NCI-H460 (cell line): ENCODE measurements at regions not wholly inside any gene's neighbourhood (a gene's known extent, or its start where the extent isn't known, plus 50 kb on each side); places are given as distances from the start of the nearest gene placed in this dataset.

Source experiments
- DNase-seq: peaks from one replicate; pipeline ENCODE4 v3.0.0-alpha.2; 2016; ENCODE audit warnings: low read depth; ENCODE audit errors: extremely low read depth

DNA sequence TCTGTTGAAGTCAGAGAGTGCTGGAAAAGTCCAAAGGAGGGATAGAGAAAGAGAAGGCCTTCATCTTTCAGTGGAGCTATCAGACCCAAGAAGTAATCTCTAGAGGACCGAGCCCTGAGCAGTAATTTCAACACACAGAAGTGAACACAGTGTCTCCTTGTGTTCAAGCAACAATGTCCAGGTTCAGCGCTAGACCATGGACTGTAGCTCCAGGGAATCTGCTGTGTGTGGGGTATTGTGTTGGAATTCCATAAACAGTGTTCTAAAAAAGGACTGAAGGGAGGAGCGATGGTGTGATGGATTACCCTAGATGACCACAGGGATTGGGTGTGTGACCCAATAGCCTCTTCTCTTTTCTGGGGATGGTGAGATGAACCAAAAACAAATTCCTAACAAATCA is 165.9 kb downstream of the BLID start:
- DNase-seq = no peak

- no peak for DNase-seq
These were observed 169.5 kb downstream of the BLID start for GRCh38 chr11:121946514-121946913.

GRCh38 chr11:121944556-121945230 is 171.3 kb downstream of the BLID start:
- no peak for DNase-seq

- no peak for DNase-seq
These were observed 177.9 kb downstream of the BLID start for GRCh38 chr11:121938076-121938475.

DNA sequence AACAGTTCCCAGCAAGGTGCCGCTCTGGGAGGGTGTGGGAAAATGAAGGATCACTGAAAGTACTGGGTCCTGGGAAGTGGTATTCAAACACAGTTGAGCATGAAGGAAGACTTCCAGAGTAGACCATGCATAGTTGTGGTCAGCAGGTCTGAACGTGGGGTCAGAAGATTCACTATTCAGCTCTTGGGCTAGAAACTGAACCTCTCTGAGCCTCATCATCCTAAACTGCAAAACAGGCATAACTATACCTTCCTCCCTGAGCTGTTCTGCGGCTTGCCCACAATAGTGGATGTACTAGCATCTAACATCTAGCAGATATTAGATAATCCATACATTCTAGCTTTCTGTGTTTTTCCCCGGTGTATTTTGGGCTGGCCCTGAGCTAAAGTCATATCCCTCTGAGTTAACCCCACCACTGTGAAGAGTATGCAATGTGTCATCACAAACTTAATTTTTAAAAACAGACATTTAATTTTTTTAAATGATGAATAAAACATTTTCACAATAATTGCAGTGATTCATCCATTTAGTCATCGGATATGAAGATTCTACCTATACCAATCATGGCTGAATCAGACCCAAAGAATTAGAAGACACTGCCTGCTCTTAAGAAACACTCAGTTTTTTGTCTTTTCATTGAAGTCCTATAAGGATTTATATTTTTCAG is 179.1 kb downstream of the BLID start:
- no peak for DNase-seq

DNA sequence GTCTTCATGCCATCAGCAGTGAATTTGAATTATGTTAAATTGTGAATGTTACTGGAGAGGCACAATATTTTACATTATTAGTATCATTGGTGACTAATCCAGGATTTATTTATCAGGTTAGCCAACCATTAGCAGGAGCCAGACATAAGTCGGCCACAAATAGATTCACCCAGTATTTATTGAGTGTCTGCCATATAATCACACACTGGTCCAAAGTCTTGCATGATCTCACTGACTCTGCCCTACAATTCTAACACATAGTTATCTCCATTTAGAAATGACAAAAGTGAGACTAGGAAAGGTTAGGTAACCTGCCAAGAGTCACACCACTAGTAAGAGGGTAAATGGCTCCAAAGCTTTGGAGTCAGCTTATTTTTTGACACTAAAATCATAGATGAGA is 179.6 kb downstream of the BLID start:
- no peak for DNase-seq

- no peak for DNase-seq
These were observed 182.3 kb downstream of the BLID start for GRCh38 chr11:121933694-121934093.

DNA sequence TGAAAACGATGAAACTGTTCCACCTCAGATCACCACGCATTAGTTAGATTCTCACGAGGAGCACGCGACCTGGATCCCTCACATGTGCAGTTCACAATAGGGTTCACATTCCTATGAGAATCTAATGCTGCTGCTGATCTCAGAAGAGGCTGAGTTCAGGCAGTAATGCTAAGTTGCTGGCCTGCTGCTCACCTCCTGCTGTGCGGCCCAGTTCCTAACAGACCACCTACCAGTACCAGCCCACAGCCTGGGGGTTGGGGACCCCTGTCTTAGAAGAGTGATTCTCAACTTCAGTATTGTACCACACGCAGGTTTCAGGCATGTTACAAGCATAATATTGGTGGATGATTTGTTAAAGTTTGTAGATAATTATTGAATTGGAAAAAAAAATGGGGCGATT is 182.7 kb downstream of the BLID start:
- no peak for DNase-seq

GRCh38 chr11:121932646-121933185 is 183.3 kb downstream of the BLID start:
- DNase-seq = no peak

DNA sequence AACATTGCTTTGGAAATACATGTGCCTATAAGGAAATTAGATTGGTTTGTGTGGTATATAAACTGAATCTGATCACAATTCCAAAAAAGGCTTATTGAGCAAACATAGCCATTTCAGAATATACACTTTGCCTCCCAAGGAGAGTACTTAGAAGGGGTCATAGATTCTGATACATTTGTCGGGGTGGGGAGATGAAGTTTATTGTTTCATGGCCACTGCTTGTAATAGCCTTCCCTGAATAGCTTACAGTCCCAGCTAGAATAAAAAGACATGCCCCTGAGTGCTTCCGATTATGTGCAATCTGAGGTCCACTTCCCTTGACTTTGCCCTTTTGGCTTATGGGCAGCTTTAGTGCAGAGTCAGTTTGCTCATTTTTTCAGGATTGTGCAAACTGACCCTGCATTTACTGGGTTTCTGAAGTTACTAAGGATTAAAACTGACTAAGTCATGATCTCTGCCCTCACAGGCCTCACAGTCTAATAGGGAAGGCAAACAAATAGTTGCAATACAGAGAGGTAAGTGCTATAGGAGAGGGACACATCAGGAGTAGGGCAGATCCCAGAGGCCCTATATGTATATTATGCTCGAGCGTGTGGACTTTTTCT is 184.2 kb downstream of the BLID start:
- DNase-seq = no peak

- DNase-seq = no peak
These were observed 184.9 kb downstream of the BLID start for GRCh38 chr11:121931121-121931520.

GRCh38 chr11:121930004-121930965 is 185.7 kb downstream of the BLID start:
- DNase-seq = no peak

DNA sequence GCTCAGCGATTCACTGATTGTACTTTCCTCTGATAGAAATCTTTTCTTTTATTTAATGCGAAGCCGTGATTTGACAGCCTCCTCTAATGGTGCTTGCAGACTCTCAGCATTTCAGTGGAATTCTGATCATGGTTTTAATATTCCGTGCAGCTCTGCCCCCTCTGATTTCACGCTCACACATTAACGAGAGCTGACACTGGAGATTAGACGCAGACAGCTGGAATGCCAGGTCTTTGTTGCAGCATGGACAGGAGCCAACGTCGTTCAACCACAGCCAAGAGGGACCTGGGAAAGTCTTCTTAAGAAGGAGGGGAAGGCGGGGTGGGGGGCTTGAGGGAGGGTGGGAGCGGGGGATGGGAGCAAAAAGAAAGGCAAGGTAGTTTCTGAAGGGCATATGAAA is 186.4 kb downstream of the BLID start:
- DNase-seq = no peak

- DNase-seq = no peak
These were observed 187.1 kb downstream of the BLID start for GRCh38 chr11:121928597-121929580.

DNA sequence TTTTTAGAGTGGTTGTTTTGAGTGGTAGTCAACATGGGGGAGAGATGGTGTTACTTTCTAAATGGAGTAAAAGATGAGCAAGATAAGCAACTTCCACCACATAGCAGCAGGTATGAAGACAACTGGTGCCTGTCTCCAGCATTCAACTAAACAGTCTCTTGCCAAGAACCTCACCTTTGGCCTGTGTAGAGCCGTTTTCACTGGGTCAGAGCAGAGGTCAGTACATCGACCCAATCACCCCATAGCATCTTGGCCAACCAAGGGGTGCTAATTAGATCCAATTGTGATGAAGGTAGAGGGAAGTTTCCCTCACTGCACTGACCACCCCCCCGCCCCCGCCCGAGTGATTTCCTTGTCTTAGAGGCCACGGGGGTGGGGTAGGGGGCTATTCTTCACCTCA is 188.2 kb downstream of the BLID start:
- no peak for DNase-seq

GRCh38 chr11:121927097-121927785 is 188.8 kb downstream of the BLID start:
- no peak for DNase-seq

DNA sequence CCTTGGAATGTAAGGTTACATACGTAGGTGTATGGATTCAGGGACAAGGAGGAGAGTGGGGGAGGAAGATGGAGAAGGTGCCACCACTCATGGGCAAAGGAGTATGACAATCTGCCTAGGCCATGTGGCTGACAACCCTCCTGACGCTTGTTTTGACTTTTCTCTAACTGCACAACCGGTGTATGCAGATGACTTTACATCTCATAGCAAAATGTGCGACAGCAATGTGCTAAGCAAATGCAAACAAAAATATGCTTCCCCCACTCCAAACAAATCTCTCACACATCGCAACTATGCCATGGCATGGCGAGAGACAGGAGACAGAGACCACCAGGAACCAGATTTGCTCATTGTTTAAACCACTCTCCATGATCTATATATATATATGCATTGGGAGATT is 191.8 kb downstream of the BLID start:
- no peak for DNase-seq

GRCh38 chr11:121917482-121917881 is 198.5 kb downstream of the BLID start:
- no peak for DNase-seq

- no peak for DNase-seq
These were observed 201.4 kb downstream of the BLID start for GRCh38 chr11:121914508-121915059.
